H1 (cell line): ENCODE measurements at regions not wholly inside any gene's neighbourhood (a gene's known extent, or its start where the extent isn't known, plus 50 kb on each side); places are given as distances from the start of the nearest gene placed in this dataset.

Experiments
- CTCF ChIA-PET: fragments of 300-600 bp; sonication (Branson Sonifier 250); formaldehyde crosslinking; loops from one replicate; lab custom pipeline; 2021; ENCODE audit not compliant: partially characterized antibody; lab: Charles Lee
- POLR2A ChIA-PET: fragments of 300-600 bp; sonication (Branson Sonifier 250); formaldehyde crosslinking; loops from one replicate; lab custom pipeline; 2021; ENCODE audit warnings: inconsistent platforms; ENCODE audit not compliant: partially characterized antibody; lab: Charles Lee
- DNase-seq, 2 experiments: peaks; one replicate each; pipeline versions ENCODE4 v3.0.0 to v3.0.0-alpha.2; 2010 to 2022; ENCODE audit warnings: low spot score in 2 of 2, low read depth in 1 of 2, mixed read lengths in 1 of 2
- FAIRE-seq: peaks from 2 replicates; lab custom pipeline; 2011; peaks lifted over from hg19 to GRCh38; lab: Jason Lieb, UNC
- H2AFZ ChIP-seq: 2 replicates; pipeline ENCODE4 v1.8.1; 2012; ENCODE audit warnings: low read length, inconsistent platforms
- H2AK5ac ChIP-seq: 2 replicates; pipeline ENCODE4 v1.6.1; 2013; ENCODE audit warnings: low read depth, low read length
- H2BK120ac ChIP-seq: replicated peaks from 2 replicates; pipeline ENCODE3; 2013; ENCODE audit warnings: low read depth, low read length, inconsistent platforms
- H2BK12ac ChIP-seq: 2 replicates; pipeline ENCODE4 v1.6.1; 2013; ENCODE audit warnings: low read depth, low read length
- H2BK15ac ChIP-seq: 2 replicates; pipeline ENCODE4 v1.6.1; 2013; ENCODE audit warnings: low read length
- H2BK20ac ChIP-seq: 2 replicates; pipeline ENCODE4 v1.6.1; 2013; ENCODE audit warnings: low read length
- H2BK5ac ChIP-seq: 2 replicates; pipeline ENCODE4 v1.6.1; 2013; ENCODE audit warnings: low read depth, low read length
- H3K14ac ChIP-seq: 2 replicates; pipeline ENCODE4 v1.6.1; 2013; ENCODE audit warnings: inconsistent platforms; ENCODE audit not compliant: insufficient read length
- H3K18ac ChIP-seq: 2 replicates; pipeline ENCODE4 v1.6.1; 2013; ENCODE audit warnings: low read length; ENCODE audit errors: extremely low read depth
- H3K23ac ChIP-seq: 2 replicates; pipeline ENCODE4 v1.6.1; 2013; ENCODE audit warnings: inconsistent platforms; ENCODE audit not compliant: insufficient read length
- H3K23me2 ChIP-seq: 2 replicates; pipeline ENCODE4 v1.6.1; 2013; ENCODE audit warnings: low read depth, low read length
- H3K27ac ChIP-seq: 2 replicates; pipeline ENCODE4 v1.6.1; 2011; ENCODE audit warnings: low read depth, low read length, inconsistent platforms
- H3K27me3 ChIP-seq, 4 experiments: replicated peaks in 1 of 4; 1 replicate in 1 of 4; 2 replicates in 3 of 4; pipeline versions ENCODE4 v1.6.1 to v1.8.1; 2011 to 2013; ENCODE audit warnings: low read length in 3 of 4, mild to moderate bottlenecking in 3 of 4, inconsistent platforms in 2 of 4, mixed read lengths in 2 of 4, moderate library complexity in 1 of 4; ENCODE audit not compliant: control insufficient read depth in 3 of 4, insufficient read depth in 3 of 4; ENCODE audit errors: extremely low read depth in 1 of 4
- H3K36me3 ChIP-seq, 4 experiments: 2 replicates each; pipeline versions ENCODE4 v1.6.1 to v1.8.1; 2011 to 2013; ENCODE audit warnings: mild to moderate bottlenecking in 4 of 4, low read length in 3 of 4, moderate library complexity in 2 of 4, control low read depth in 1 of 4, inconsistent platforms in 1 of 4; ENCODE audit not compliant: insufficient read depth in 4 of 4, control insufficient read depth in 2 of 4
- H3K4ac ChIP-seq: replicated peaks from 2 replicates; pipeline ENCODE3; 2013; ENCODE audit warnings: low read length, low read depth, mixed read lengths, inconsistent platforms; ENCODE audit not compliant: insufficient read length
- H3K4me1 ChIP-seq, 4 experiments: replicated peaks in 1 of 4; 1 replicate in 1 of 4; 2 replicates in 3 of 4; pipeline versions ENCODE4 v1.6.1 to v1.8.1; 2011 to 2013; ENCODE audit warnings: low read length in 3 of 4, inconsistent platforms in 2 of 4, mixed read lengths in 1 of 4; ENCODE audit not compliant: insufficient read depth in 4 of 4, control insufficient read depth in 3 of 4
- H3K4me2 ChIP-seq, 2 experiments: 2 replicates each; pipeline versions ENCODE4 v1.6.1 to v1.8.1; 2011 to 2013; ENCODE audit warnings: low read depth in 2 of 2, low read length in 2 of 2, control low read depth in 1 of 2, inconsistent platforms in 1 of 2, mild to moderate bottlenecking in 1 of 2; ENCODE audit not compliant: insufficient read depth in 1 of 2
- H3K4me3 ChIP-seq, 4 experiments: fragments of 200-600, 300-600 bp in 1 of 4; sonication (generic), shearing (Covaris generic), sonication (Bioruptor Twin) in 1 of 4; 2 replicates each; pipeline versions ENCODE4 v1.5.1 to v1.8.1; 2011 to 2016; ENCODE audit warnings: low read length in 4 of 4, low read depth in 3 of 4, control low read depth in 2 of 4, inconsistent platforms in 2 of 4, mild to moderate bottlenecking in 2 of 4, mixed read lengths in 1 of 4, moderate library complexity in 1 of 4; ENCODE audit not compliant: insufficient read depth in 2 of 4; ENCODE audit errors: extremely low read depth in 1 of 4
- H3K56ac ChIP-seq: replicated peaks from 2 replicates; pipeline ENCODE3; 2013; ENCODE audit warnings: low read depth, mild to moderate bottlenecking, mixed read lengths, low read length, inconsistent platforms; ENCODE audit not compliant: insufficient read length
- H3K79me1 ChIP-seq: 2 replicates; pipeline ENCODE4 v1.6.1; 2013; ENCODE audit warnings: low read depth, low read length, control low read depth
- H3K79me2 ChIP-seq, 2 experiments: 2 replicates each; pipeline versions ENCODE4 v1.6.1 to v1.8.1; 2012 to 2013; ENCODE audit warnings: low read length in 2 of 2, mild to moderate bottlenecking in 2 of 2, inconsistent platforms in 1 of 2; ENCODE audit not compliant: insufficient read depth in 2 of 2, control insufficient read depth in 1 of 2
- H3K9ac ChIP-seq, 4 experiments: replicated peaks in 1 of 4; 1 replicate in 1 of 4; 2 replicates in 3 of 4; pipeline versions ENCODE4 v1.6.1 to v1.8.1; 2011 to 2013; ENCODE audit warnings: low read depth in 3 of 4, low read length in 3 of 4, control low read depth in 2 of 4, mild to moderate bottlenecking in 2 of 4, moderate library complexity in 2 of 4, inconsistent platforms in 1 of 4; ENCODE audit errors: extremely low read depth in 1 of 4
- H3K9me3 ChIP-seq, 2 experiments: 2 replicates each; pipeline versions ENCODE4 v1.6.1 to v1.8.1; 2012 to 2013; ENCODE audit warnings: mild to moderate bottlenecking in 2 of 2, moderate library complexity in 2 of 2, control low read depth in 1 of 2, inconsistent platforms in 1 of 2, low read depth in 1 of 2, low read length in 1 of 2, mixed read lengths in 1 of 2; ENCODE audit not compliant: insufficient read depth in 2 of 2
- H4K20me1 ChIP-seq, 2 experiments: replicated peaks in 1 of 2; 2 replicates each; pipeline versions ENCODE3 to v1.8.1; 2011 to 2013; ENCODE audit warnings: inconsistent platforms in 2 of 2, low read length in 2 of 2, mild to moderate bottlenecking in 1 of 2; ENCODE audit not compliant: insufficient read depth in 2 of 2, control insufficient read depth in 1 of 2
- H4K5ac ChIP-seq: 2 replicates; pipeline ENCODE4 v1.6.1; 2013; ENCODE audit warnings: low read length, low read depth, mixed read lengths, inconsistent platforms; ENCODE audit not compliant: insufficient read length
- H4K8ac ChIP-seq: 2 replicates; pipeline ENCODE4 v1.8.0; 2013; ENCODE audit warnings: mild to moderate bottlenecking, moderate library complexity, low read length, inconsistent platforms; ENCODE audit not compliant: insufficient read depth; ENCODE audit errors: extremely low read depth
- H4K91ac ChIP-seq: replicated peaks from 2 replicates; pipeline ENCODE3; 2013; ENCODE audit warnings: low read length, mixed read lengths, inconsistent platforms; ENCODE audit not compliant: insufficient read length
- TEAD4 ChIP-seq: IDR thresholded peaks from 2 replicates; pipeline ENCODE4 v1.6.1; 2012; ENCODE audit warnings: low read depth, low read length, inconsistent platforms, mixed read lengths
- WGBS, 2 experiments: shearing (Covaris generic) in 1 of 2; methylation state at CpG; one replicate each; pipeline versions ENCODE4 v1.1.6 to v1.1.7; 2013 to 2015; ENCODE audit warnings: low lambda C conversion rate in 2 of 2, mixed read lengths in 2 of 2, inconsistent platforms in 1 of 2, low coverage in 1 of 2, missing lambda C conversion rate in 1 of 2; ENCODE audit not compliant: insufficient replicate concordance in 2 of 2, insufficient coverage in 1 of 2, insufficient read length in 1 of 2; ENCODE audit errors: extremely low coverage in 1 of 2, missing lambda C conversion rate in 1 of 2; 5-methylcytosine and 5-hydroxymethylcytosine counted together
- TF ChIP-seq, protein P1 (sequence below): IDR thresholded peaks from 2 replicates; pipeline ENCODE4 v1.6.1; 2012; ENCODE audit warnings: inconsistent platforms

DNA sequence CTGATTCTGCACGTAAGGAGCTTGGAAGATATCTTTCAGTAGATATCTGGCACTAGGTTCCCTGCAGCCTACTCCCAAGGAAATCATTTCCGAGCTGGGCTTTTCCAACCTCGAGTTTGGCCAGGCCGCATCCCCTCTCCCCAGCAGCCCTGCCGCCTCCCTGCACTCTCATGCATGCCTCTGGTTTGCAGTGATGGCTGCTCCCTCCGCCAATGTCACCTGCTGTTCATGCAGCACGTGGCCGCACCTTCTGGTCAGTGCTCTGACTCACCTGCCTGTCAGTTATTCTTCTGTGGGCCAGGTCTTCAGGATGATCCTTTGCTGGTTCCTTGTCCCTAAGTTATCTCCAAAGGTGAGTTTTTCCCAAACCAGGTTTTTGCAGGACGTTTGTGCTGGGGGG is 50.6 kb upstream of the RASGEF1A start:
- Histone ChIP-seq H2BK20ac (no peak overlapping the region), H3K9me3 (no peaks in the 10 kb centered on the region), H3K9ac (no peak overlapping the region), H2AK5ac (0 out of 2 replicates have a peak overlapping the region, but pooled peaks have one; percentile 53), H4K8ac (no peak overlapping the region), H2AFZ (0 out of 2 replicates have a peak overlapping the region, but pooled peaks have one; percentile 34), H3K27ac (no peak overlapping the region), H3K56ac (no peak overlapping the region), H3K79me1 (no peaks in the 10 kb centered on the region), H4K20me1 (no peaks in the 10 kb centered on the region), H3K4me2 (no peak overlapping the region), H3K79me2 (no peaks in the 10 kb centered on the region), H4K91ac (no peak overlapping the region), H3K23me2 (peaks cover 3% of the 10 kb centered on the region), H3K14ac (no peak overlapping the region), H3K18ac (no peak overlapping the region), H3K4ac (no peak overlapping the region), H2BK12ac (no peak overlapping the region), H3K4me3 (no peak overlapping the region), H3K4me1 (peaks cover 0 to 6% (median 1%) of the 10 kb centered on the region in 4 experiments; a peak in 3 of 7 replicates), H3K27me3 (no peaks in the 10 kb centered on the region), H4K5ac (no peak overlapping the region), H2BK5ac (no peak overlapping the region; the same call in 1 of the 2 replicates), H2BK15ac (0 out of 2 replicates have a peak overlapping the region, but pooled peaks have one; percentile 8), H2BK120ac (no peak overlapping the region), H3K36me3 (no peaks in the 10 kb centered on the region), H3K23ac (no peak overlapping the region)
- POLR2A ChIA-PET: no interaction called here
- FAIRE-seq (no peak), DNase-seq (no peak)
- CTCF ChIA-PET: interaction anchor here (0.7 to 1.0 kb wide), 3 partner anchors 11 to 140 kb away, joined by 3 to 4 read pairs (median 3); no protein-coding TSS in a partner anchor
- TF ChIP-seq, protein P1, sequence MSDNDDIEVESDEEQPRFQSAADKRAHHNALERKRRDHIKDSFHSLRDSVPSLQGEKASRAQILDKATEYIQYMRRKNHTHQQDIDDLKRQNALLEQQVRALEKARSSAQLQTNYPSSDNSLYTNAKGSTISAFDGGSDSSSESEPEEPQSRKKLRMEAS: peak; percentile 72
- TF ChIP-seq TEAD4: no peak
- WGBS, 2 experiments: 83% methylated on average over 9 of the region's 9 CpGs; no CpG with 5 or more reads in 1 of the 2 experiments
